Activated CD4-positive, alpha-beta T cell treated with anti-CD3 and anti-CD28 coated beads, Interleukin-2, amount 50 U/mL, for 4 hours (primary cell): ENCODE measurements at regions not wholly inside any gene's neighbourhood (a gene's known extent, or its start where the extent isn't known, plus 50 kb on each side); places are given as distances from the start of the nearest gene placed in this dataset.

ENCODE experiments used
- DNase-seq, 2 experiments: peaks; one replicate each; pipeline ENCODE4 v3.0.0-alpha.2; 2020

DNA sequence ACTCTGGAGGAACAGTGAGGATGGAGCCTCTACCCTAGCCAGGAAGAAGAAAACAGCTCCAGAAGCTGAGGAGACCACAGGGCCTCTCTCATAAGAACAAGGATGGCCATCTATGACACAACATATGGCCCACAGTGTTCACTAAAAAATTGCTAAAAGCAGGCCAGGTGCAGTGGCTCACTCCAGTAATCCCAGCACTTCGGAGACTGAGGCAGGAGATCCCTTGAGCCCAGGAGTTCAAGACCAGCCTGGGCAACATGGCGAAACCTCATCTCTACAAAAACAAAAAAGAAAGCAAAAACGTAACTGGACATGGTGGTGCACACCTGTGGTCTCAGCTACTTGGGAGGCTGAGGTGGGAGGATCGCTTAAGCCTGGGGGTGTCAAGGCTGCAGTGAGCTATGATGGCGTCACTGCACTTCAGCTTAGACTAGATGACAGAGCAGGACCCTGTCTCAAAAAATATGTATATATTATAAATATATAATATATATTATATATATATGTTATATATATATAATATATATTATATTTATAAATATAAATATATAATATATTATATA, 103.1 kb downstream of the TOMM20 start:
- no peak for DNase-seq

DNA sequence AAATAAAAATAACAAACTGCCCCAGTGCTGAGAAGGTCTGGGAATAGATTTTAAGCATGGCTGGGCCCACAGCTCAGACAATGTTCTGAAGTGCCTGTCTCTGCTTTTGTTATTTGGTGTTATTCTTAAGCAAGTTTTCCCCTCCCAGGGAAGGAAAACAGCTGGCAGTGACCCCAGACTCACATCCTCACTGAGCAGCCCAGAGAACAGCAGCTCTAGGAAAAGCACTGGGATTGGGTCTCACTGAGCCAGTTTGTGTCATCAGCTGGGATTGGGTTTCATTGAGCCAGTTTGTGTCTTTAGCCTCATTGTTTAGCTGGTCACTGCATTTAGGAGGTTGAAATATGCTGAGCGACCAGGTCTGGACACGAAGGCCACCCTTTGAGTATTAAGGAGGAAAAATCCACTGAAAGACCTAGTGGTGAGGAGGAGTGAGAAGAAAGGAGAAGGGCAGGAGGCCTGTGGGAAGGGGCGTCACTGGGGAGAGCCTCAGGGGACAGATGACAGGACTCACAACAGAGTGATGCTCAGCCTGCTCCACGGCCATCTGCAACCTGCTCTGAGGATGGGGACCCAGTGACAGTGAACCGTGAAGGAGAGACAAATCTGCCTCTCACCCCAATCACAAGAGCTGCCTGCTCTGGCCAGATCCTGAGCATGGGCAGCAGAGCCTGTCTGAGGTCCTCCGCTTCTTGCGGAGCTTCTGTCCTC, 103.8 kb downstream of the TOMM20 start:
- DNase-seq = no peak

DNA sequence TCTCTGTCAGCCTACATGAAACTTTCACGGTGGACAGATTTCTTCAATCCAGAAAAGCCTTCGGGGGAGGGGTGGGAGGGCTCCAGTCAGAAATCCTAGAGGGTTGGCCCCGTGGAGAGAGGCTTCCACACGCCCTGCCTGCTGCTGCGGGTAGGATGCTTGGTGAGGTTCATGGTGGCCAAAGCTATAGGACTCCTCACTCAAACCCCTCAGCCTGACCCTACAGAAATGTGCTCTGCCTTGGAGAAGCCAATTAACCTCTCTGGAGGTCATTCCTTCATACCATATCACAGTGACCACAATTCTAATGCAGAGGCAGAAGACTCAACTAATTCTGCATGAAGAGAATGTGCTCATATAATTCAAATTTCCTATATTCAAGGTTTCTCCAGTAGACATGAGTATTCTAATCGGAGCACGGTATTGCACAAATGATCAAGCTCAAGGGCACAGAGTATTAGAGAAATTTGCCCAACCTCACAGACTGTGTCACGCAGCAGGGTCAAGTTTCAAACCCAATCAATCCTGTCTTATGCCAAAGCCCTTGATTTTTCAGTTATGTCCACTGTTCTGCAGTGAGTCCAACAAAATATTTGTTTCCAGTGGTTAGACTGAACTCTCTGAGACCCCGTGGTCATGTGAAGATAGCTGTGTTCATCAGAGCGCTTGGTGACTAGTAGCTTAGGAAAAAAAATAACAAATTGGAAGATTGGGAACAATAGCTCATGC, 104.8 kb downstream of the TOMM20 start:
- DNase-seq = no peak

DNA sequence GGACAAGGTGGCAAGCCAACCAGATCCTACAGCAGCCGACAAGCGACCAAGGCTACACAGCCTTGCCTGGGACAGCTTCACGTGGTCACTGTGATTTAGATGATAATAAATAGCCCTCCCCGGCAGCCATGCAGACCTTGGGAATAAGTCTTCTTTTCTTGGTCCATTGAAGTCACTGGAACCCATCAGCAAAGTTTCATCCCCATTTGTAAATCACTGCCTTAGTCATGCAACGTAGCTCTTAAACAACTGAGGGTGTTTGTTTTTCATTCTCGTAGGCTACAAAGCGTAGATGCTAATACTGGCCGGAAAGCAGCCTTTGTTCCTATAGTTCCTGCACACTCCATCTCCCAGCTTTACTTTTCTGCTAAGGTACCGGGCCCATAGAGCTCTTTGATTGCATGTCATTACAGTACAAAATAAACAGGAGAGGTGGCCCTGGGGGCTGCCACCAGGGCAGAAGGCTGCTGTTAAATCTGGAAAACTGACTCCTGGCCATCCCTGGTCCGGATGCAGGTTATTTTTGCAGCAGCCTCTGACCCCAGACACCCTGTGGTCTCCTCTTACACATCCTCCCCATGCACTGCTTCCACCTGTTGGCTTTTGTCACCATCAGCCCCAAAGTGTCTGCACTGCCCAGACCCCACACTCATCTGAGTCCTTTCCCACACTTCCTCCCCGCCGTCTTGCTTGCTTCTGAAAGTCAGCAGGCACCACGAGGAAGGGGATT, 105.5 kb downstream of the TOMM20 start:
- no peak for DNase-seq

DNA sequence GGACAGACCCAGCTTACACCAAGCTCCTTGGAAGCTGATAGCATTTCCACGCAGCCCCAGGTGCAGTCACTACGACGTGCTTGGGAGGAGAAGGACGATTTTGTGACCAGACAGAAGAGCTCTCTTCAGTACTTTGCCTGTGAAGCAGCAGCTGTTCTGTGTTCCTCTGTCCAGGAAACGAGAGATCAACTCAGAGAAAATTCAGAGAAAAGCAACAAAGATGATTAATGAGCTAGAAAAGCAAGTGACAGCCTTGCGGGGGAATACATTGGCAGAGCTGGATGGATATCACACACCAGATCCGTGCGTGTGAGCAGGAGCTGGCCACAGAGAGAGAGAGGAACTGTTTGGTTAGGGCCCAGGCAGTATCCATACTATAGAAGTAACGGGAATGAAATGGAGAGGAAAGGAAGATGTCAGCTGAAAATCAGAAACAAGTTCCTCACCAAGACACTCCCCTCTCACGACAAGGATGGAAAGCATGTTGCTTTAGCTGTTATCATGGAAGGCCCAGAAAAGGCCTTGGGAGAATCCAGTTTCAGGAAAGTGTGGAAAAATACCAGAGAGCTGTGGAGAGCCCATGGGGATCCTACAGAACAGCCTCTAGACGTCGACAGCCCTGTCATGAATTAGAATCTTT, 106.2 kb downstream of the TOMM20 start:
- DNase-seq = no peak

DNA sequence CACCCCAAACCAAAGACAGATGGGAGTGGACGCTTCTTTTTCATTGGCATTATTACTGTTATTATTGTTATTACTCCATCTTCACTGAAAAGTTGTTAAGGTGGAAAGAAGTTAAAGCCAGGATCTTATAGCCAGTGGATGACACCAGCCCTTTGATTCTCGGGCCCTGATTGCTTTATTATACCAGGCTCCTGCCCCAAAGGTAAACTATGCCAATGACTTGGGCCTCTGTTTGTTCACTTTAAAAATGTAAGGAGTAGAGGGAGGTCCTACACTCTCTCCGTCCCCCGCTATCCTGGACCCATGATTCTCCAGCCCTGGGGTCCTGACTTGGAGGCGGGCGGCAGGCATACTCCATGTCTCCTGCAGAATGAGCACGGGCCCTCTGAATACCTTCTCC, 106.8 kb downstream of the TOMM20 start:
- no peak for DNase-seq

DNA sequence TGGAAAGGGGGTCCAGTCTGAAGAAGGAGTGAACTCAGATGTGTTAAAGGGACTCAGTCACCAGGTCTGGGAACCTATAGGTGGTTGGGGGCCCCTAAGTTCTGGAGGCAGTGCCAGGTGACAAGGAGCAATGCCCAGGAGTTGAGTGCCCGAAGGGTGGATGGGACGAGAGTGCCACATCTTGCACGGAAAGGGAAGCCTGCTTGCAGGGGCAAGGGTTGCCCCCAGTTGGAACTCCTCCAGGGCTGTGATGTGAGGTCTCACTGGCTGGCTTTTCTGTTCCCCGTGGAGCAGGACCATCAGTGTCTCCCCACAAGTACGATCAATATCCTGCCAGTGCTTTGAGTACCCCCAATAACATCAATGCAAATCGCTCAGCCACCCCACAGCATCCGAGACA, 107.3 kb downstream of the TOMM20 start:
- no peak for DNase-seq

DNA sequence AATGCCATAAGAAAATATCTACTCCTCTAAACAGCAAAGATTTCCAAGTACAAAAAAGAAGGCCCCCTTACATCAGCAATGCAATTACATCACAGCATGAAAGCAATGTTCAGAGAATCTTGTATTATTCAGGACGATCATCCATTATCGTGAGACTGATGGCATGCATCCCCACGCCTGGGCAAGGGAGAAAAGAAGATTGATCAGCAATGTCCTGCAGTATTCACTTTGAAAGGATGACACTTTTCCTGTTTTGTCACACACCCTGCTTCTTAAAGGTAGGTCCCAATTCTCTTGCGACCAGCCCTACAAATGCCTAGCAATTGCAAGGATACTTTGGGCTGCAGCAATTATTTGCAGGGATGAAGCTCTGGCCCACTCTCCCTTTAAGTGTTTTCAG, 108.7 kb downstream of the TOMM20 start:
- DNase-seq = no peak

DNA sequence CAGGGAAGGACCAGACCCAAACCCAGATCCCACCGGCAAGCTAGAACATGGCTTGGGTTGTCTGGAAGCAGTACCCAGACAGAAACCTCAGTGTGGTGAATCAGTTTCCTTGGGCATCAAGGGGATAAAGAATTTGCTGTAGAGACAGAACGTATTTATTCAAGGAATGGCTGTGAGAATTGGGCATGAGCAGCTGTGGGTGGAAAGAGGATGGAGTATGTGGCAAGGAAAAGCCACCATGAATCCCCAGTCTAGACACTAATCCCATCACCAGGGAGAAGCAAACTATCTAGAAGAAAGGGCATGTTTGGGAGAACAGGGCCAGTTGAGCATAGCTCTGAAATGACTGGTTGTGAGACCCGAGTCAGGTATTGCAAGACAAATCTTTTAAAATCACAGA, 109.2 kb downstream of the TOMM20 start:
- DNase-seq = no peak

DNA sequence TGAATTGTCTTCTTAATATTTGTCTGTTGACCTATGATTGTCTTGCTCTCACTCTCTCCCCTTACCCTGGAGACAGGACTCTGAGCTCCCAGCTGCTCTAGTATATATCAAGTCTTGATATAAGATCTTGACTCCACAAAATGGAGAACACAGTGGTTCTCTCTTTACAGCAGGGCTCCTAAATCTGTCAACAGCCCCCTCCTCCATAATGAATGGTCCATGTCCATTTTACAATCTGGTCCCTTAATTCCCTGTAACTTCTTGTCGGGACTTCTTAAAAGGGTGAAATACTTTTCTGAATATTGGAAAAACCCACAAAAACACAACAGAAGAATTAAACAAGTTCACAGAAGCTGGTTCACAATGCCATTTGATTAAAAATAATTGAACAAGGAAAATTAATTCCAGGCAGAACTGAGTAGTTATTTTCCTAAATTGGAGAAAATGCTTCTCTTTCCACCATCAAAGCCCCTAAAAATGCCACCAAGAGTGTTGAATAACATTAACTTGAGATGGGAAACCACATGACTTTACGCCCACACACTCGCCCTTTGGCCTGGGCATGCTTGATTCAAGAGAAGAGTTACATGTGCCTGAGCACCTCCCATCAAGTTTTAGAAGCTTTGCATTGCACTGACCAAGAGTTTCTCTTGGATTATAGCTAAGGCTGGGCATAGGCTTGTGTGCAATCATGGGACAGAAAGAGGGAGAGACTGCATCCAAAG, 109.8 kb downstream of the TOMM20 start:
- peak; percentile 45 to 52 for DNase-seq

DNA sequence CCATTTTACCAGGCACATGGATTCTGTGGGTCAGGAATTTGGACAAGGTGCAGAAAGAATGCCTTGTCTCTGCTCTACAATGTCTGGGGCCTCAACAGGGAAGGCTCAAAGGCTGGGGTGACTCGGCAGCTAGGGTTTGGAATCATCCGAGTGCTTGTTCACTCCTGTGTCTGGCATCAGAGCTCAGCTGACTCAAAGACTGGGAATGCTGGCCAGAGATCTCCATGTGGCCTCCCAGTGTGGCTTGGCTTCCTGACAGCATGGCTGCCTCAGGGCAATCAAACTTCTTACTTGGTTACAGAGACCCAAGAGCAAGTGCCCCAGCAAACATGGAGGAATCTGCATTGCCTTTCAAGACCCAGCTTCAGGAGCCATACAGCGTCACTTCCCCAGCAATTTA, 110.5 kb downstream of the TOMM20 start:
- no peak for DNase-seq

DNA sequence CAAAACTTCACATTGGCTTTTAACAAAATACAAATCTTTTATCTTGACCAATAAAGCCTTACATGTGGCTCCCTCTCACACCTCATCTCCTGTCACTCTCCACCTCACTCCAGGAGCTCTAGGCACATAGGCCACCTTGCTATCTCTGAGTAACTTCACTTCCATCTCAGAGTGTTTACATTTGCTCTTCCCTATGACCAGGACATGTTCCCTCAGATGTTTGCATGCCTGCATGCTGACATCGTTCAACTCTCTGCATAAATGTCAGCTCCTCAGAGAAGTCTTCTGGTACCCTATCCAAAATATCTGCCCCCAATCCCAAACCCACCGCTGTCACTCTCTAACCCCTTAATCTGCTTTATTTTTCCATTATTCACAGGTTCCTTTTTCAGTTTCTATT, 110.9 kb downstream of the TOMM20 start:
- DNase-seq = no peak

DNA sequence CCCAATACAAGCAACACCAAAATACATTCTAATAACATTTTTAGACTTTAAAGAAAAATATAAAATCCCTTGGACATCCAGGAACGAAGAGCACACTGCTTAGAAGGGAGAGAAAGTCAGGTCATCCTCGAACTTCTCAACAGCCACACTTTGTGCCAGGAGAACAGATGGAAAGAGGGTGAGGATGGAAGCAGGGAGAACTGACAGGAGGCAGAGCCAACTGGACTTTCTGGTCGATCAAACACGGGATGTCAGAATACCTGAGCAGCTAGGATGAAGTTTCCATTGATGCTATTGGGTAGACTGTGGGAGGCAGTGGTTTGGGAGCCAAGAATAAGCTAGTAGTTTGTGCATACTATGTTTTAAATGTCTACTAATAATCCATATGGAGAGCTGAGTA, 111.4 kb downstream of the TOMM20 start:
- DNase-seq = no peak

DNA sequence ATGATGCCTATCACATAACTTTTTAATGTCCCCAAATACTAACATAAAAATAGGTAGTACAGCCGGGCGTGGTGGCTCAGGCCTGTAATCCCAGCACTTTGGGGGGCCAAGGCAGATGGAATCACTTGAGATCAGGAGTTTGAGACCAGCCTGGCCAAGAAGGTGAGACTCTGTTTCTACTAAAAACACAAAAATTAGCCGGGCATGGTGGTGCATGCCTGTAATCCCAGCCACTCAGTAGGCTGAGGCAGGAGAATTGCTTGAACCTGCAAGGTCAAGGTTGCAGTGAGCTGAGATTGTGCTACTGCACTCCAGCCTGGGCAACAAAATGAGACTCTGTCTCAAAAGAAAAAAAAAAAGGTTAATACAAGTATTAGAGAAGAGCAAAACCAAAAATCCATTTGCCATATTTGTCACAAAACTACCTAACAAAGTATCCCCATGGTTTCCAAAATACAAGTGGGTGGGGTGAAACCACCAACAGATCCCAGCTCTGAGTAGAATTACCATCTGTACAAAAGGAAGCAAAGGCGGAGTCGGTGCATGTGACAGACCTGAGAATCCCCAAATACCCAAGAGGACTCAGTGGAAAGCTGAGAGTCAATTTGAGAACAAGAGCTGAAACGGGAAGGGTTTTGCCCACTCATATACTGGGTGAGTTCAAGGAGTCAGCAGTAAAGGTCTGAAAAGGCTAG, 113.2 kb downstream of the TOMM20 start:
- no peak for DNase-seq

DNA sequence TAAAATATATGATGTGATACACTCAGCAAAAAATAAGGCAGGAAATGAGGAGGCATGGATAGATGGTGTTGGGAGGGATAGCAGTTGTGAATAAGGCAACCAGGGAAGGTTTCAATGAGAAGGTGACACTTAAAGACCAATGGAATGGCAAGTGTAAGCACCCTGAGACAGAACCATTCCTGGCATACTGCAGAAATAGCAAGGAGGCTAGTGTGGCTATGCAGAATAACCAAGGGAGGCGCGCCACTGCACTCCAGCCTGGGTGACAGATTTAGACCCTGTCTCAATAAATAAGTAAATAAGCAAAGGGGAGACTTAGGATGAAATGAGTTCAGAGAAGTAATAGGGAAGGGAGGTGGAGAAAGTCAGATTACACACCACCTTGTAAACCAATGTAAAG, 113.9 kb downstream of the TOMM20 start:
- no peak for DNase-seq

DNA sequence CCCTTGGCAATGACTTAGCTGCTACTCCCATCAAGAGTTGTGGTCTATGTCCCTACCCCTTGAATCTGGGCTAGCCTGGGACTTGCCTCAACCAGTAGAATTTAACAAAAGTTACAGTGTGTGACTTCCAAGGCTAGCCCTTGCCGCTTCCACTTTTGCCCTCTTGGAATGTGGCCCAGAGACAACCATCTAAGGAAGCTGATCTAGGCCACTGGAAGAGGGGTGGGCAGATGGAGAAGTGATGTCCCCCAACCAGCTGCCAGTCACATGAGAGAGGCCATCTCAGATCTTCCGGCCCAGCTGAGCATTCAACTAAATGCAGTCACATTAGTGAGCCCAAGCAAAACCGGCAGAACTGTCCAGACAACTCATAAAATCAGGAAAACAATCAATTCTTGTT, 115.1 kb downstream of the TOMM20 start:
- DNase-seq = no peak

DNA sequence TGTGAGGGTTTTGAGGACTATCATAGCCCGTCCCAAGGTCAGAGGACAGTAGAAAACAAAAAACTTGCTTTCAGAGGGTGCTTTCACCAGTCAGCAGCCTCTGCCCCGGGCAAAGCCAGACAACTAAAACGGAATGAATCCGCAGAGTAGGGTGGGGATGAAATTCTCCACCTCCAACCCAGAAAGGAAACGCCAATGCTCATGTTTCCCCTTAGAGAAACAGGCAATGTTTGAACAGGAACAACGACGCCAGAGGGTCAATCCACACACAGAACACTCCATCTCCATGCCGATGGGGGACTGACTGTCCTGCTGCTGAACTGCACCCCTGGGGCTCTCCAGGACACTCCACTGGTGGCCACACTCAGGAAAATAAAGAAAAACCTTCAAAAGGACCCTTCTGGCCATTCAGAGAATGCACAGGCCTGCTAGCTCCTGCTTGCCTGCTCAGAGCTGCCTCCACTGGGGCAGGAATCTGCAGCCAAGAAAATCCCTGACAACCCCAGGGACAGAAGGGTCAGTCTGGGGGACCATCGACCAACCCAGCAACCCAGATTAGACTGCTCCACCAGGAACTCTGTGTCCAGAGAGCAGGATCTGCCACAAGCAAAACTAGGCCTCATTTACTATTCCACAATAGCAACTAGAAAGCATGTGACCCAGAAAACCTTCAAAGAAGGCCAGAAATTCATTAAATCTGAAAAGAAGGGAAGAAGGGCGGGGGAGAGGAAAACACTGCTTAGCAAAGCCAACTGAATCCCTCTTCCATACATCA, 116.0 kb downstream of the TOMM20 start:
- DNase-seq = no peak

DNA sequence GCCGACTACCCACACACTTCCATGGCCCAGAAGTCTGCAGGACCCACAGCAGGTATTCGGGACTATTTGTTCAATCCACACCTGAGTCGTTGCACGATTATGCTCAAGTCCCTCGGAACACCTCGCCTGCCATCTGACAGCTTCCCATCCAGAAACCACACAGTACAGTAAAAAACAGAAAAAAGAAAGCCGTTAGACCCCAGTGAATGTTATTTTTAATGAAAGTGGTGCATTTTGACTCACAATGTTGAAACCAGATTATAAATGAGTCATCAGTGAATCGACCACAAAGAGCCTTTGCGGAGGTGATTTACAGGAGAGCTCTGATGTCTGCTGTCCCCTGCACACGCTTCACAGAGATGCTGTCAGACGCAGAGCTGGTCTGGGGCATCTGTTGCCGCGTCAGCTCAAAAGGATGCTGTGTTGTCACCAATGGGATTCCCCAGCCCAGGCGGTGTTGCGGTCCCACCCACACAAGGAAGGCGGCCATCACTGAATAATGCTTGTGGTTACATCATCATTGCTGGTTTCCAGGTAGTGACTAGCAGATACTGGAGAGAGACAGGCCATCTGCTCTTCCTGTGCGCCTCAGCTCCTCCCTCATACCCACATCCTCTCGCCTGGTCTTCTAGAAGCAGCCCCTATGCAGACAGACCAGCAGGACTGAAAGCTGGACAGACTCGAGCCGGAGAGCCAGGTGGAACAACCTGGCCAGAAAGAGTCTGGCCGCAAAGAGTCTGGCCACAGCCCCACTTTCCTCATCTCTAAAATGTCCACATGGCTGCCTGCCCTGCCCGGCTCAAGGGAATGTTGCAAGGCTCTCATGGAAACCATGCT, 116.8 kb downstream of the TOMM20 start:
- DNase-seq = peak; percentile 91 to 95

DNA sequence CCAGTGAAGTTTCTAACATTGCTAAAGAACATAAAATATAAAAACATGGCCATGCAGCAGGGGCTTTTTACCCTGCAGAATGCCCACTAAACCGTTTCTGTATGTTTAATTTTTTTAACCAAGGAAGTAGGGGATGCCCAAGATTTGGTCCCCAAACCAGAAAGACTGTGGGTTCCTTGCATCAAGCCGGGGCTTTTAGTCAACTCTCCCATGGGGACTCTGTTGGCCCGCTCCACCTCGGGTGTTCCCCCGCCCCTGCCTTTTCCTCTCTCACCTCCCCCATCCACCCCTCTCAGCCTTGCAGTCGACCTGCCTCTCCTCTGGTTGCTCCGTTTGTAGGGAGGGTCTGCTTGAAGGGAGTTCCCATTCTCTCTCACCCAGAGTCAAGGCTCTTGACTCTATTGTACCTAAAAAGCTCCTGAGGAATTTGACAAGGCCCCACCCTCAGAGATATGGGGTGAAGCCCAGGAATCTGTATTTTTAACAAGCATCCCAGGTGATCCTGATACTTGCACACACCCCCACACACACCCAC, 117.5 kb downstream of the TOMM20 start:
- DNase-seq = peak; percentile 43 to 59
